Urinary bladder (tissue), 3 donors: ENCODE measurements at regions not wholly inside any gene's neighbourhood (a gene's known extent, or its start where the extent isn't known, plus 50 kb on each side); places are given as distances from the start of the nearest gene placed in this dataset.
A peak's percentile ranks its signal among the peaks of the same experiment; 100 is the strongest.

Experiments used
- DNase-seq: peaks from one replicate; pipeline ENCODE4 v3.0.0-alpha.2; 2015; ENCODE audit errors: extremely low spot score
- H3K27ac ChIP-seq: one replicate; pipeline ENCODE4 v1.5.1; 2013; ENCODE audit warnings: low read depth, mild to moderate bottlenecking, moderate library complexity
- H3K36me3 ChIP-seq: one replicate; pipeline ENCODE4 v1.6.1; 2013; ENCODE audit warnings: mild to moderate bottlenecking, moderate library complexity; ENCODE audit not compliant: insufficient read depth
- H3K4me1 ChIP-seq: one replicate; pipeline ENCODE4 v1.6.1; 2013; ENCODE audit warnings: mild to moderate bottlenecking, moderate library complexity; ENCODE audit not compliant: insufficient read depth
- H3K4me3 ChIP-seq: one replicate; pipeline ENCODE4 v1.5.1; 2013; ENCODE audit warnings: low read depth, low read length
- WGBS: extraction: QIAGEN DNeasy Blood & Tissue Kit; methylation state at CpG from one replicate; pipeline ENCODE4 v1.1.7; 2013; 5-methylcytosine and 5-hydroxymethylcytosine counted together
- donor health status: healthy with polysubstance abuse.
- donor health status: healthy.

DNA sequence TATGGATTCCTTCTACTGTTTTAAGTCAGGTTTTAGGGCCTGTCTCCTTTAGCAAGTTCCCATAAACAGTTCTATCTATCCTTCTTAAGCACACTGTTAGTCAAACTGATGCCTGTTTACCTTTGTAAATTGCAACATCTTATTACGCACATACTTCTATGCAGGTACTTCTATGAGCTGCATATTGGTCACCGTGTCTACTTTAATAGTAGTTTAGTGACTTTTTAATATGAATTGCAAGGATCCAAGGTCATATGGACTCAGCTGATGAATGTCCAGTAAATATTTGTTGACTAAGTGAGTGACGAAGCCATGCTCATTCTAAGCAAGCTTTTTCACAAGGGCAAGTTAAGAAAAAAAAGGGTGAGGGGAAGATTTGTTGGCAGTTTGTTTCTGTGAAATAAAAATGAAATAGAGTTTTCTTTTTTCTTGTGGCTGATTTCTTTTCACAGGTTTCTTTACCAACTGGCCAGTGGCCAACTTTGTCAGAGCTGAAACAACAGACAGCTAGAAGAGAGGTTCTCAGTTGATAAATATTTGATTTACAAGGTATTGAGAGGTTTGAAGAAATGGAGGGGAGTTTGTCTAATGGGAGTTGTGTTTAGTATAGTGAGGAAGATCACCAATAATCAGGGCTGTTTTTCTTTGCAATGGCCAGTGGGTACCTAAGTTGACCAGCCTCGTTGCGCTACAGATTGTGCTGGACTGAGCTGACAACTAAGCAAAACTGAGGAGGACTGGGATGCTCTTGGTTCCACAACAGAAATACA is 141.1 kb downstream of the SLC15A5 start:
- WGBS = 63% methylated on average over 5 of the region's 5 CpGs
- Histone ChIP-seq H3K36me3 (no peaks in the 10 kb centered on the region), H3K27ac (no peak overlapping the region), H3K4me1 (no peaks in the 10 kb centered on the region), H3K4me3 (no peak overlapping the region)
- DNase-seq = no peak

DNA sequence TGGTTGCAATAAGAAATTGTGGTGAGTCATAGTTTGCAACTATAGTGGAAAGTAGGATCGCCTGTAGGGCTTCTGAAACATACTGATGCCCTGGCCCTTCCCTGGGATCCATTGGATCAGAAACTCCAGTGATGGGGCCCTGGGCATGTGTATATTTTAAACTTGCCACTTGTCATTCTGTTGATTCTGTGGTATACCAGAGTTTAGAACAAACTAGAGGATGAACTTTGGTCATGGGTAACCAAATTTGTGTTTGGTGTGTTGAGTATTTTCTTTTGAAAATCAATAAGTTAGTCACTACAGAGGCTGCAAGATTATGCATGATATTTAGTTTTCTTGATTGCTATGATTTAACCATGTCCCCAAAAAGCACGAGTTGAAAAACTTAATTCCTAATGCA is 142.2 kb downstream of the SLC15A5 start:
- no peaks in the 10 kb centered on the region for H3K4me1 ChIP-seq
- no peaks in the 10 kb centered on the region for H3K36me3 ChIP-seq
- 92% methylated on average over 2 of the region's 2 CpGs for WGBS
- no peak for DNase-seq
- H3K4me3 ChIP-seq = no peak overlapping the region
- H3K27ac ChIP-seq = no peak overlapping the region

- 73% methylated on average over 1 of the region's 1 CpG for WGBS
- H3K27ac ChIP-seq = no peak overlapping the region
- DNase-seq = no peak
- no peak overlapping the region for H3K4me3 ChIP-seq
- H3K36me3 ChIP-seq = no peaks in the 10 kb centered on the region
- H3K4me1 ChIP-seq = no peaks in the 10 kb centered on the region
Observed at GRCh38 chr12:16130343-16130742, 147.1 kb downstream of the SLC15A5 start.

- 93% methylated on average over 5 of the region's 5 CpGs for WGBS
Observed at GRCh38 chr12:16121953-16122352, 155.5 kb downstream of the SLC15A5 start.

DNA sequence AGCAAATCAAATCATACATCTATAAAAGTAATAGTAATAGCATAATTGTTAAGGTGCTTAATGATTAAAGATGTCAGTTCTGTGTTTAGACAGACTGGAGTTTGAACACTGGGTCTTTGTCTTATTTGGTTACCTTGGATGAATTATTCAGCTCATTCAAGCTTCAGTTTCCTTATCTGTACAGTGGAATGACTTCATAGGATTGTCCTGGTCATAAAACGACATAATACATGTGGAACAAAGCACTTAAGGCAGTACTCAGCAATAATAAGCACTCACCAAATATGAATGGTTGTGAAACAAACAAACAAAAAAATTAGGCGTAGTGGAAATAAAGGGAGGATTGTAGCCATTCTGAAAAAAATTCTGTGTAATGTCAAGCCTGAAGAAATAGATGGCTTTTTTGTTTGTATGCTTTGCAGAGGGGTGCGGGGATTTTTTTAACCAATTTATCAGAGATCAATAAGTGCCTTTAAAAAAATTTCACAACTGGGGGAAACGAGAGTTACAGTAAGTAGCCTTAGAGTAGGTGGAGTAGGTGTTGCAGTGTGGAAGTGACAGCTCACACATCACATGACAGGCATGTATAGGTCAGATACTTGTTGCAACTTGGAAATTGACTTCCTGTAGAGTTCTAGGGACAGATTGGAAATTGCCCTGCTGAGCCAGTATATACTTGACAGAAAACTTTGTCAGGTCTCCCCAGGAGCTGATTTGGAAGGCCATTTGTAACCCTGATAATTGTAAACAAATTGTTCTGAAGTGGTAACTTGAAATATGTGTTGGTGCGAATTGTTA is 157.7 kb downstream of the SLC15A5 start:
- DNase-seq = no peak
- no peak overlapping the region for H3K27ac ChIP-seq
- H3K4me1 ChIP-seq = no peaks in the 10 kb centered on the region
- no peaks in the 10 kb centered on the region for H3K36me3 ChIP-seq
- no peak overlapping the region for H3K4me3 ChIP-seq
- WGBS = 63% methylated on average over 5 of the region's 5 CpGs

More at GRCh38 chr12:16121953-16122352, 155.5 kb downstream of the SLC15A5 start:
- Histone ChIP-seq H3K4me3 (no peak overlapping the region), H3K36me3 (no peaks in the 10 kb centered on the region), H3K4me1 (no peaks in the 10 kb centered on the region), H3K27ac (no peak overlapping the region)
- DNase-seq = no peak

GRCh38 chr12:16118586-16118985 is 158.9 kb downstream of the SLC15A5 start:
- Histone ChIP-seq H3K4me1 (no peaks in the 10 kb centered on the region), H3K4me3 (no peak overlapping the region), H3K36me3 (no peaks in the 10 kb centered on the region), H3K27ac (no peak overlapping the region)
- DNase-seq = no peak

DNA sequence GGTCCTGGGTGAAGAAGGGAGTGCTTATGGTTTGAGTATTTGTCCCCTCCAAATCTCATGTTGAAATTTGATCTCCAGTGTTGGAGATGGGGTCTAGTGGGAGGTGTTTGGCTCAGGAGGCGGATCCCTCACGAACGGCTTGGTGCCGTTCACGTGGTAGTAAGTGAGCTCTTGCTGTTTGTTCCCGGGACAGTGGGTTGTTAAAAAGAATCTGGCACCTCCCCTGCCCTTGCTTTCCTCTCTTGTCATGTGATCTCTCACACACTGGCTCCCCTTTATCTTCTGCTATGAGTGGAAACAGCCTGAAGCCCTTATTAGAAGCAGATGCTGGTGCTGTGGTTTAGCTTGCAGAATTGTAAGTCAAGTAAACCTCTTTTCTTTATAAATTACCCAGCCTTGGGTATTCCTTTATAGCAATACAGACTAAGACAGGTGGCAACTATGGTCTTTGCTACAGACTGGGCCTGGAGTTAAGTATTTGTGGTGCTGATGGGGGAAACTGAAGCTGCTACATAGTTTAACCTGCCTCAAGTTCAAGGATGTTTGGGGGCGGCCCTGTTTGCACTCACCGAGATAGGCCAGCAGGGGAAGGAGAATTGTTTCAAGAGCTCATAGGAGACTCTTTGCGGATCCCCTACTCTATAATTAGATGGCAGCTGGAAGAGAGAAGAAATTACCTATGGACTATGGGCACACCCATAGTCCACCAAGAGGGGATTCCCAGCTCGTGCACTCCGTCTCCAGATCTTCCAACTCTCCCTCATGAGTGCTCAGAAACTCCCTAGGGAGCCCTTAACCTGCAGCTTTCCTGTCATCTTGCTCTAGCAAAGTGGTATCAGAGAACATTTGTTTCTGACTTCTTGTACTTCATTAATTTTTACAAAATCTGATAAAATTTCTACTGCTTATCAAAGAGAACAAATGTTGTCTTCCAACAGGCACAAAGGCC is 164.6 kb downstream of the SLC15A5 start:
- 37% methylated on average over 11 of the region's 11 CpGs for WGBS
- Histone ChIP-seq H3K4me1 (no peaks in the 10 kb centered on the region), H3K27ac (no peak overlapping the region), H3K36me3 (no peaks in the 10 kb centered on the region), H3K4me3 (no peak overlapping the region)
- DNase-seq = no peak

DNA sequence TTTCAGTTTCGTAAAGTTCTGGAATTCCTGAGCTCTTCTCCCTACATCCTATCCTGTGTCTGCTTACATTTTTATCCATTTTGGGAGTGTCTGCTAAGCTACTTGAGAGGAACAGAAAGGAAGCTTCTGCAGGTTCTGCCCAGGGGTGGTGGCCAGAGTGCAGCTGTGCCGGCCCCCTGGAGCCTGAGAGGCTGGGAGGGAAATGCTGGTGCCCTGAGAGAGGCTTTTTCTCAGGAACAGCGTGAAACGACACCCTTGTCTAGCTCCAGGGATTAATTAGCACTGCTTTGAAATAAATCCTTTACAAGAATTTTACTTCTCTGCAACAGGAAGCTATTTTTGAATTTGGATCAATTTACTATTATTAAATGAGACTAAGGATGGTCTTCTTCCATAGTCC is 165.4 kb downstream of the SLC15A5 start:
- Histone ChIP-seq H3K4me1 (no peaks in the 10 kb centered on the region), H3K4me3 (no peak overlapping the region), H3K36me3 (no peaks in the 10 kb centered on the region), H3K27ac (no peak overlapping the region)
- 49% methylated on average over 4 of the region's 4 CpGs for whole genome bisulfite sequencing
- no peak for DNase-seq

- Histone ChIP-seq H3K4me1 (no peaks in the 10 kb centered on the region), H3K36me3 (no peaks in the 10 kb centered on the region), H3K4me3 (no peak overlapping the region), H3K27ac (no peak overlapping the region)
- DNase-seq = no peak
- 95% methylated on average over 1 of the region's 1 CpG for WGBS
Observed at GRCh38 chr12:16110596-16110995, 166.9 kb downstream of the SLC15A5 start.

- Histone ChIP-seq H3K27ac (no peak overlapping the region), H3K4me3 (no peak overlapping the region), H3K4me1 (no peaks in the 10 kb centered on the region), H3K36me3 (no peaks in the 10 kb centered on the region)
- 83% methylated on average over 2 of the region's 2 CpGs for WGBS
- DNase-seq = no peak
Observed at GRCh38 chr12:16103851-16104250, 173.6 kb downstream of the SLC15A5 start.

DNA sequence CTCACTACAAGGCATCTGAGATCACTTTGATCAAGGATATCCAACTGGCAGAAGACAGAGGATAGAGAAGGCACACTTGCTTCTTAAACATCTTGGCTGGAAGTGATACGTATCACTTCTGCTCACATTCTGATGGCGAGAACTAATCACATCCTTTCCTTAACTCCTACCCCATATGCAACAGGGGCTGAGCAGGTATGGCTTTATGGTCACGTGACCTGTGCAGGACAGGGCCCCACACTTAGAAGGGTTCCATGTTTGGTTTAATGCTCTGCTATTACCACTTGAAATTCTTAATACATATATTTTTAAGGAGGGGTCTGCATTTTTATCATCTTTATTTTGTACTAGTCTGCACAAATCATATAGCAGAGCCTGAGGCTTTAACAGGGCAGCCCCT is 177.3 kb downstream of the SLC15A5 start:
- Histone ChIP-seq H3K4me1 (no peaks in the 10 kb centered on the region), H3K36me3 (no peaks in the 10 kb centered on the region), H3K4me3 (no peak overlapping the region), H3K27ac (no peak overlapping the region)
- DNase-seq = no peak
- 90% methylated on average over 3 of the region's 3 CpGs for WGBS

DNA sequence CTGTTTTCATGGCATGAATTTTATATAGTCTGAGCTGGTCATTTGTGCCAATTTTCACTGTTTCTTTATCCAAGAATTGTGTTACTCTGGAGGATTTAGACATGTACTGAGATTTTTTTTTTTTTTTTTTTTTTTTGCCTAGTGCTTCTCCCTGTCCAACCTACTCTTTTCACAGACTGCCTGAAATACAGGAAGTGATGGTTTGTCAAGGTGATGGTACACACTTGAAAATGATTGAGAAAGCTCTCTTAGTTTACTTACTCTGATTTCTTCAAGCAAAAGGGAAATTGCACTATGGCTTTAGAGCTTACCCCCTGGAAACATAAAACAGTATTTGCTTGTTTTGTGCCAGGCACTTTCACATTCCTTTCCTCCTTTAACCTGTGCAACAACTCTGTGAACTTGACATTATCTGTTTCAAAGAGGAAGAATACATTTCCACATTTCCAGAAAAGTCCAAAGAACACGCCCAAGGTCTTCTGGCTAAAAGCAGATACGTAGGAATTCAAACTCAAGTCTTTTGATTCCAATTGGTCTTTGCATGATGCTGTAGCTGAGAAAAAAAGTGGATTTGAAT is 181.1 kb downstream of the SLC15A5 start:
- Histone ChIP-seq H3K4me1 (no peaks in the 10 kb centered on the region), H3K36me3 (no peaks in the 10 kb centered on the region), H3K4me3 (no peak overlapping the region), H3K27ac (no peak overlapping the region)
- DNase-seq = no peak
- 86% methylated on average over 2 of the region's 2 CpGs for WGBS

- WGBS = 20% methylated on average over 4 of the region's 4 CpGs
- Histone ChIP-seq H3K36me3 (no peaks in the 10 kb centered on the region), H3K4me1 (no peaks in the 10 kb centered on the region), H3K4me3 (no peak overlapping the region), H3K27ac (no peak overlapping the region)
- peak; percentile 23 for DNase-seq
Observed at GRCh38 chr12:16095531-16096110, 181.9 kb downstream of the SLC15A5 start.
